CD4-positive, alpha-beta T cell treated with Interleukin-4 for 1 hour (primary cell): ENCODE measurements at regions not wholly inside any gene's neighbourhood (a gene's known extent, or its start where the extent isn't known, plus 50 kb on each side); places are given as distances from the start of the nearest gene placed in this dataset.

ENCODE experiments used
- DNase-seq, 2 donors: peaks; one replicate each; pipeline ENCODE4 v3.0.0-alpha.2; 2020 to 2022

DNA sequence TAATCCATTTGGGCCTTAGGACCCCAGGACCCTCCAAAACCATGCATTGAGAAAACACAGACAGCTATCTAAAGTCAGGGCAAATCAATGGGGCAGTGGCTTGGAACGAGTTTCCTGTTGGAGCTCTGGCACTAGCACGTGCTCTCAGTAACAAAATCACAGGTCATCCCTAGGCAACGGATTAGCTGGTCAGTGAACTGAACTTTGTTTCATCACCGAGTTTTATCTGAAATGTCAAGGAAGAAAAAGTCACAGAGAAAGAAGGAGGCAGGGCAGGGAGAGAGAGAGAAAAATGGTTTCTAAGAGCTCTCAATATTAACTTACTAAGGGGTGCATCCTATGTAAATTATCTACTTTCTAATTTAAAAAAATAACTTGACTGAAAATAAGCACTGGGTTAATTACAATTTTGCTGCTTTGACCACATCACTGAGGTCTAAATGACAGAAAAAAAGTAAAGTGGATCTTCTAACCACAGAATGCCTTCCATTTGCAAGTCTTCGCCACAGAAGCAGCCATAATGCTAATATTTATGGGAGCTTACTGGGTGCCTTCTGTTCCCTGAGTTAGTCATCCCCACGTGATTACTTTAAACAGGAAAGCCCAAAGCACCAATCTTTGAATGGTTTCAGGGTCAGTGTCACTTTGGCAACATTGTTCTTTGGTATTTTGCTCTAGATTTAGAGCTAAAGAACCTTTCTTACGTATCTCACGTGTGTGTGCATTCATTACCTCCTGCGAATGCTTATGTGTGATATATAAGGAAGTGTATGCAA, 503.9 kb downstream of the RASEF start:
- no peak for DNase-seq

- no peak for DNase-seq
Measured at GRCh38 chr9:82560036-82560435, 502.9 kb downstream of the RASEF start.

DNA sequence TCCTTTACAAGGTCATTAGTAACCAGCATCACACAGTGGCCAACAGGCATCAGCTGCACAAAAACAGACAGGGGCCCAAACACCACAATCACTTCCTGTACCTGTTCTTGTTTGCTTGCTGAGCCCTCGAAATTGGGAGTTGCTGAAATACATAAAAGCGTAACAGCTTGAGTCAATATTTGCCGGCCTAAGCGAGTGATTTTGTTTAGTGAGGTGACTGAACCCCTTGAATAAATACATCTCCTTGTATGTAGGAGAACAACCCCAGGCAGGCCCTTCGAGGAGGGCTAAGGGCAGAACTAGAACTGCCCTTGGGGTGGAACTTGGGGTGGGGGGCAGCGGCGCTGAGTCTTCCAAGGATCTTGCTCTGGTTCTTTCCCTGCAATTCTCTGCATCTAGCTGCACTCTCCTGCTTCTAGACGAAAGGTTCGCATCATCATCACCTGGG, 502.5 kb downstream of the RASEF start:
- DNase-seq: no peak

DNA sequence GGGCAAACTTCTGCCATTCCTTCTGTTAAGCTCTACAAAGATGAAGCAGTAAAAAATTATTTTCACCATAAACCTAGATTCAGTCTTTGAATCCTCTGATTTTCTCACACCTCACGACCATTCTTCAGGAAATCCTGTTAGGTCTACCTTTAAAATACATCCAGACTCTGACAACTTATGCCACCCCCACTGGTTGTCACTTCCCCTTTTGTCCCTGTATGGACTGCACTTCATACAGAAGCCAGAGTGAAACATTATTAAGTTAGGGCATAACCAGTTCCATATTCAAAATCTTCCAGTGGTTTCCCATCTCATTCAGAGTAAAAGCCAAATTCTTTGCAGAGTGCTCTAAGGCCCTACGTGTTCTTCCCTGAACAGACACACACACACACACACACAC, 499.8 kb downstream of the RASEF start:
- DNase-seq: no peak

- DNase-seq: no peak
Measured at GRCh38 chr9:82563841-82564240, 499.1 kb downstream of the RASEF start.

DNA sequence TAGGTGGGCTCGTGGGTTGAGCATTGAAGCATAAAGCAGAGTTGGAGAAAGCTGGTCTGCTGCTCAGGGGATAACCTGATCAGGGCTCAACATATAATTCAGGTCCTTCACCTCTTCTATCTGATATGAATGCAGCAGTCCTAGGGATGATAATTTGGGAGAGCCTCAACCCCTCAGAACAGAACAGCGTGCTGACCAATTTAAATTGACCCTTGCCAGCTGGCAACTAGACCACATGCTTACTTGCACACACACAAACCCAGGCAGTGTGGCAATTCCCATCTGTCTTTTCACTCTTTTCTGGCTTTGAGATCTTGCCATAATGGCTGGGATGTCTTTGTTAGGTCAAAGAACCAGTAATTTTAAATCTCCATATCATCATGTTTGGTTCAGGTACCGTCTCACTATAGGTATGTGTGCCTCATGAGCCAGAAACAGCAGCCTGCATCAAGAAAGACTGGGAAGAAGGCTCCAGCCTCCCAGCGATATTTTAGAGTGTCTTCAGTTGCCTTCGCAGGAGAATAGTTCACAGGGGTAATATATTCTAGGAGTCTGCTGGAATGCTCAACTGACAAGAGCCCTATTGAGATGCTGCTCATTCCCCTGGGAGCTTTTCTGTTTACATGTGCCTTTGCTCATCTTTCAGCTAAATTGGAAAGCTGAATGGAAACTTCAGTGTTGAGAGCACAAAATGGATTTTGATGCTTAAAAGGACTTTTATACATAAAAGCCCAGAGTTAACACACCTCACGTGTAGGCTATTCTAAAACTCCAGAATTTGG, 497.6 kb downstream of the RASEF start:
- no peak for DNase-seq

GRCh38 chr9:82567953-82568352, 495.0 kb downstream of the RASEF start:
- DNase-seq: no peak

GRCh38 chr9:82570226-82570625, 492.7 kb downstream of the RASEF start:
- no peak for DNase-seq

DNA sequence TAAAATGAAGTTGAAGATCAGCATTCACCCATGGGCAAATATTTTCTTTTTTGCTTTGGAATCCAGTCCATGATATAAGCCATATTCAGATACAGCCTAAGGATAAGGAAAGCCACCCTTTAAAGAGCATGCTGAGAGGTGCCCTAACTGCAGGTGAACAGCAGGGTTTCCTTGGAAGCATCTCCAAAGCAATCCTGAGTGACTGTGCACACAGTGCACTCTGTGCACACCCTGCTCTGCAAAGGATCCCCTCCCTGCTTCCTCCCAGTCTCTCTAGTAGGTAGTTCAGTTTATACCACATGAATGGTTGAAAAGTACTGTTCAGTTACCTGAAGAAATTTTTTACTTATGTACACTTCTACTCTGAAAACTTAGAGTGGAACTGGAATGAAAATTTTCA, 491.4 kb downstream of the RASEF start:
- no peak for DNase-seq

- no peak for DNase-seq
Measured at GRCh38 chr9:82572146-82572545, 490.8 kb downstream of the RASEF start.

- DNase-seq: no peak
Measured at GRCh38 chr9:82574911-82575310, 488.0 kb downstream of the RASEF start.

- no peak for DNase-seq
Measured at GRCh38 chr9:82580921-82581320, 482.0 kb downstream of the RASEF start.

- no peak for DNase-seq
Measured at GRCh38 chr9:82581516-82581915, 481.4 kb downstream of the RASEF start.

DNA sequence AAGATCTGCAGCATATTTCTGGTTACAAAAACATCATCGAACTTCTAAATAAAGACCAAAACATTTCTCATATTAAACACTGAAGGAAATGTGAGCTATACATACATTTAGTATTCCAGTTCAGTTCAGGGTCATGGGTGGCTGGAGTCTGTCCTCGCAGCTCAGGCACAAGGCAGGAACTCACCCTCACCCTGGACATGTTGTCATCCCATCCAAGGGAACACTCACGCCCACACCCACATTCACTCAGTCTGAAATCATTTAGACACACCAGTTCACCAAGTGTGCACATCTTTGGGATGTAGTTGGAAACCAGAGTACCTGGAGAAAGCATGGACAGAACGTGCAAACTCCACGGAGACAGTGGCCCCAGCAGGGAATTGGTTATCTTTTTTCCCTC, 481.0 kb downstream of the RASEF start:
- DNase-seq: no peak

DNA sequence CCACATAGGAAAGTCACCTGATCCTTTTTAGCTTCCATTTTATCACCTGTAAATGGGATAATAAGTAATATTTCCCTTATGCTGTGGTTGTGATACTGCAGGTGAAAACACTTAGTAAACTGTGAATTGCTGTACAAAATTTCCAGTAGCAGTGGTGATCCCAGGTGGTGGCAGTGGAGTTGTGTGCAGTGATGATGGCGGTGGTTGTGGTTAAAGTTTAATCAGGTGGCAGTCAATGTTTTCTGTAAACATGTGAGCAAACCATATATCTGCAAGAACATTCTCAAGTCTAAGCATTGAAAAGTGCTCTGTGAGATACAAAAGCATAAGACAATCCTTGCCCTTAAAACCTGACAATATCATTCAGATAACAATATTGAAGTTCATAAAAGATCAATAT, 480.2 kb downstream of the RASEF start:
- no peak for DNase-seq

DNA sequence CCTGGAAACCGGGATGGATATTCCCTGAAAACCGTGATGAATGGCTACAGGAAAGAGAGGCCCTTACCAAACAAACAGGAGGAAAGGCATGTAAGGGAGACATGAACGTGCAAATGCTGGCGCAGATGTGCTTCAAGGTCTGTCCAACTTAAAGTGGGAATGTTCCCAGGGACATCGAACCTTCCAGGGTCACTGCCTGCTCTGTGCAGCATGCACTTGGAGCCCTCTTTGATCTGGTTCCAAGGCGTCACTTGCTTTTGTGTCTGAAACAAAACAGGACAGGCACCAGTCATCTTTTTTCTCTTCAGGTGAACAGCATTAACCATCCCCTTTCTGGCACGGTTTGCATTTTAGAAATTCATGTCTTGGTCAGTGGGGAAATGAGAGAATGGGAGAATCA, 479.4 kb downstream of the RASEF start:
- no peak for DNase-seq

DNA sequence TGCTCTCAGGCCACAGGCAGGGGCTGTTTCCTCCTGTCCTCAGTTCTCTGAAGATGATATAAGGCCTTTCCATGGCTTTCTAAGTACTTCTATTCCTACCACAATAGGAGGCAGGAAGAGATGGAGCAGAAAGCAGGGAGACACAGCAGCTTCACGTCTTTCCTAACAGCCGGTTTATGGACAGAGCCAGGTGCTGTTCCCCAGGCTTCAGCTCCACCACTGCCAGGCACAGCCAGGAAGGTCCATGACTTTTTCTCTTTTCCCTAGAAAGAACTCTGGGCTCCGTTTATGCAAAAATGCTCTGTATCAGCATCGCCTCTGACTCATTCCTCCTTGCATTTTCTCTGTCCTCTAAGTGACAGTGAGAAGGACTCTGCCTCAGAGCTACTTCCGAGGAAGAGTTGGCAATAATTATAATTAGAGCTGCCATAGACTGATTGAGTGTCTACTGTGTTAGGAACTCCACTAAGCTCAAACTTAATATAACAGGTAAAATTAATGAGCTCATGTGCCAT, 478.5 kb downstream of the RASEF start:
- no peak for DNase-seq

DNA sequence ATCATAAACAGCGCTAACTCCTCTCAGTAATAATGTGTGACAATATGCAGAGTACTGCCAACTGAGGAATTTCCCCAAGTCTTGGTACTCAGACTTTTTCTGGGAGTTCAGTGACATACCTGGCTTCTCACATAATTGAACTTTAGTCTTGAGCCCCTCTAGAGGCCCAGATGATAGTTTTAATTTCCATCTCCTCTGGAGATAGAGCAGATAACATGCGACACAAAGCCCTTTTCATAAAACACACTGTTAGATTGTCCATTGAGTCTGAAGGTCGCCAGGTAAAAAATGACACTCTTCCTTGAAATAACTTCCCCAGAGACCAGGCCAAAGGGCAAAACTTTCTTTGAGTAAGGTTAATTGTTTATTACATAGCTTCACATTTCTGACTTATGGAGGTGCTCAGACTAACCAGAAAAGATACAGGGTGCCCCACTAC, 476.0 kb downstream of the RASEF start:
- DNase-seq: no peak

- no peak for DNase-seq
Measured at GRCh38 chr9:82588301-82589180, 474.4 kb downstream of the RASEF start.

- no peak for DNase-seq
Measured at GRCh38 chr9:82590845-82591244, 472.1 kb downstream of the RASEF start.

GRCh38 chr9:82593501-82593900, 469.4 kb downstream of the RASEF start:
- DNase-seq: no peak

- no peak for DNase-seq
Measured at GRCh38 chr9:82597241-82598203, 465.4 kb downstream of the RASEF start.
